ENCODE measurements at regions not wholly inside any gene's neighbourhood (a gene's known extent, or its start where the extent isn't known, plus 50 kb on each side); places are given as distances from the start of the nearest gene placed in this dataset.

GRCh38 chr7:125147047-125147446 lies 217.4 kb upstream of the POT1 start:
- no peak overlapping the region for H3K9ac ChIP-seq (ENCODE audit: insufficient read depth, low read length)
- H3K36me3 ChIP-seq (ENCODE audit: control insufficient read depth, insufficient read depth, low read length) = no peaks in the 10 kb centered on the region
- no peak overlapping the region for H3K4me2 ChIP-seq (ENCODE audit: extremely low read depth, insufficient read depth, low read length)
- H3K27ac ChIP-seq (ENCODE audit: insufficient read depth, low read length) = no peak overlapping the region
- H3K9me3 ChIP-seq (ENCODE audit: control insufficient read depth, insufficient read depth, low read depth, low read length) = no peaks in the 10 kb centered on the region
- DNase-seq (ENCODE audit: low read depth in 2 of 2) = no peak
- H4K20me1 ChIP-seq (ENCODE audit: control insufficient read depth, extremely low read depth, insufficient read depth, low read length) = no peaks in the 10 kb centered on the region
- no peak for TF ChIP-seq EZH2 (IDR thresholded peaks at IDR 0.05; ENCODE audit: low read length, missing control alignments)
- TF ChIP-seq, protein P1, sequence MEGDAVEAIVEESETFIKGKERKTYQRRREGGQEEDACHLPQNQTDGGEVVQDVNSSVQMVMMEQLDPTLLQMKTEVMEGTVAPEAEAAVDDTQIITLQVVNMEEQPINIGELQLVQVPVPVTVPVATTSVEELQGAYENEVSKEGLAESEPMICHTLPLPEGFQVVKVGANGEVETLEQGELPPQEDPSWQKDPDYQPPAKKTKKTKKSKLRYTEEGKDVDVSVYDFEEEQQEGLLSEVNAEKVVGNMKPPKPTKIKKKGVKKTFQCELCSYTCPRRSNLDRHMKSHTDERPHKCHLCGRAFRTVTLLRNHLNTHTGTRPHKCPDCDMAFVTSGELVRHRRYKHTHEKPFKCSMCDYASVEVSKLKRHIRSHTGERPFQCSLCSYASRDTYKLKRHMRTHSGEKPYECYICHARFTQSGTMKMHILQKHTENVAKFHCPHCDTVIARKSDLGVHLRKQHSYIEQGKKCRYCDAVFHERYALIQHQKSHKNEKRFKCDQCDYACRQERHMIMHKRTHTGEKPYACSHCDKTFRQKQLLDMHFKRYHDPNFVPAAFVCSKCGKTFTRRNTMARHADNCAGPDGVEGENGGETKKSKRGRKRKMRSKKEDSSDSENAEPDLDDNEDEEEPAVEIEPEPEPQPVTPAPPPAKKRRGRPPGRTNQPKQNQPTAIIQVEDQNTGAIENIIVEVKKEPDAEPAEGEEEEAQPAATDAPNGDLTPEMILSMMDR (conservative IDR thresholded peaks at IDR 0.05 in 1 of 2, IDR thresholded peaks at IDR 0.05 in 1 of 2; ENCODE audit: low read depth in 1 of 2, low read length in 2 of 2) = no peak
- H3K4me3 ChIP-seq (replicated peaks in 1 of 4; ENCODE audit: control extremely low read depth in 1 of 4, insufficient read depth in 1 of 4, low read depth in 3 of 4, low read length in 4 of 4) = no peak overlapping the region
- H3K79me2 ChIP-seq (ENCODE audit: control insufficient read depth, insufficient read depth, low read length) = no peaks in the 10 kb centered on the region
- H3K4me1 ChIP-seq (ENCODE audit: control insufficient read depth, extremely low read depth, insufficient read depth, low read length) = no peaks in the 10 kb centered on the region
- no peaks in the 10 kb centered on the region for H3K27me3 ChIP-seq (ENCODE audit: control insufficient read depth, insufficient read depth, low read length)
- H2AFZ ChIP-seq (ENCODE audit: low read length) = no peak overlapping the region

GRCh38 chr7:125136755-125137532 lies 207.3 kb upstream of the POT1 start:
- Histone ChIP-seq H3K4me3 (replicated peaks in 1 of 4; ENCODE audit: control extremely low read depth in 1 of 4, insufficient read depth in 1 of 4, low read depth in 3 of 4, low read length in 4 of 4) (no peak overlapping the region), H2AFZ (ENCODE audit: low read length) (no peak overlapping the region), H3K9me3 (ENCODE audit: control insufficient read depth, insufficient read depth, low read depth, low read length) (no peaks in the 10 kb centered on the region), H3K27ac (ENCODE audit: insufficient read depth, low read length) (no peak overlapping the region), H3K27me3 (ENCODE audit: control insufficient read depth, insufficient read depth, low read length) (no peaks in the 10 kb centered on the region), H3K4me1 (ENCODE audit: control insufficient read depth, extremely low read depth, insufficient read depth, low read length) (no peaks in the 10 kb centered on the region), H3K9ac (ENCODE audit: insufficient read depth, low read length) (no peak overlapping the region), H3K79me2 (ENCODE audit: control insufficient read depth, insufficient read depth, low read length) (no peaks in the 10 kb centered on the region), H3K4me2 (ENCODE audit: extremely low read depth, insufficient read depth, low read length) (no peak overlapping the region), H4K20me1 (ENCODE audit: control insufficient read depth, extremely low read depth, insufficient read depth, low read length) (no peaks in the 10 kb centered on the region), H3K36me3 (ENCODE audit: control insufficient read depth, insufficient read depth, low read length) (no peaks in the 10 kb centered on the region)
- no peak for TF ChIP-seq EZH2 (IDR thresholded peaks at IDR 0.05; ENCODE audit: low read length, missing control alignments)
- TF ChIP-seq, protein P1 (conservative IDR thresholded peaks at IDR 0.05 in 1 of 2, IDR thresholded peaks at IDR 0.05 in 1 of 2; ENCODE audit: low read depth in 1 of 2, low read length in 2 of 2) = no peak
- DNase-seq (ENCODE audit: low read depth in 2 of 2) = peak; percentile 51 to 74

GRCh38 chr7:125136341-125136740 lies 206.7 kb upstream of the POT1 start:
- H4K20me1 ChIP-seq (ENCODE audit: control insufficient read depth, extremely low read depth, insufficient read depth, low read length) = no peaks in the 10 kb centered on the region
- H3K4me3 ChIP-seq (replicated peaks in 1 of 4; ENCODE audit: control extremely low read depth in 1 of 4, insufficient read depth in 1 of 4, low read depth in 3 of 4, low read length in 4 of 4) = no peak overlapping the region
- no peaks in the 10 kb centered on the region for H3K27me3 ChIP-seq (ENCODE audit: control insufficient read depth, insufficient read depth, low read length)
- no peak overlapping the region for H2AFZ ChIP-seq (ENCODE audit: low read length)
- H3K9me3 ChIP-seq (ENCODE audit: control insufficient read depth, insufficient read depth, low read depth, low read length) = no peaks in the 10 kb centered on the region
- peak in 1 of 2 donors; percentile 2 for DNase-seq (ENCODE audit: low read depth in 2 of 2)
- no peak overlapping the region for H3K27ac ChIP-seq (ENCODE audit: insufficient read depth, low read length)
- H3K36me3 ChIP-seq (ENCODE audit: control insufficient read depth, insufficient read depth, low read length) = no peaks in the 10 kb centered on the region
- H3K9ac ChIP-seq (ENCODE audit: insufficient read depth, low read length) = no peak overlapping the region
- H3K4me1 ChIP-seq (ENCODE audit: control insufficient read depth, extremely low read depth, insufficient read depth, low read length) = no peaks in the 10 kb centered on the region
- no peaks in the 10 kb centered on the region for H3K79me2 ChIP-seq (ENCODE audit: control insufficient read depth, insufficient read depth, low read length)
- H3K4me2 ChIP-seq (ENCODE audit: extremely low read depth, insufficient read depth, low read length) = no peak overlapping the region
- TF ChIP-seq EZH2 (IDR thresholded peaks at IDR 0.05; ENCODE audit: low read length, missing control alignments) = no peak
- TF ChIP-seq, protein P1 (conservative IDR thresholded peaks at IDR 0.05 in 1 of 2, IDR thresholded peaks at IDR 0.05 in 1 of 2; ENCODE audit: low read depth in 1 of 2, low read length in 2 of 2) = no peak

Data from fibroblast of lung (primary cell).